DOHH2 (cell line): ENCODE measurements at regions not wholly inside any gene's neighbourhood (a gene's known extent, or its start where the extent isn't known, plus 50 kb on each side); places are given as distances from the start of the nearest gene placed in this dataset.

Experiments
- EZH2phosphoT487 ChIP-seq: fragments of 200-600 bp; sonication (generic); IDR thresholded peaks from 2 replicates; pipeline ENCODE4 v1.6.1; 2017; ENCODE audit warnings: borderline replicate concordance, mild to moderate bottlenecking, antibody characterized with exemption, low read length, moderate library complexity, mixed read lengths
- TF ChIP-seq, protein P1 (sequence below): fragments of 200-600 bp; sonication (generic); IDR thresholded peaks from one replicate; pipeline ENCODE4 v1.5.1; 2014; ENCODE audit warnings: antibody characterized with exemption, mild to moderate bottlenecking, low read depth, low read length; ENCODE audit not compliant: poor library complexity, severe bottlenecking

DNA sequence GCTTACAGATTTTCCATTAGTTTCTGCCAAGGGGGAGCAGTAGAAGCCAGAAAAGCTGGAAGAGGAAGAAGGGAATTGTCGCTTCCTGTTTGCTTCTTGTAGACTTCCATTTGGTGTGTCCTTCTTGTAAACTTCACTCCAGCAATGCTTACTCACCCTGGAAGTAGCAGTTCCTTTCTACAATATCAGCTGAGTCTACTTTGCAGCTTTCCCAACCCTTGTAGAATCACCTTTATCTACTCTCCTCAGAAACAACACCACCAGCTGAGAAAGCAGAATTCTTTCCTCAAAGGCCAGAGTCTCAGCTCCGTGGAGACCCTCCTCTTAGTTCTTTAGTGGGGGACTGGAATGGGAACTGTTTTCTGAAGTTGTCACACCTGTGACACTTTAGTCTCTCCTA lies 1136.7 kb upstream of the TMPRSS15 start:
- TF ChIP-seq, protein P1, sequence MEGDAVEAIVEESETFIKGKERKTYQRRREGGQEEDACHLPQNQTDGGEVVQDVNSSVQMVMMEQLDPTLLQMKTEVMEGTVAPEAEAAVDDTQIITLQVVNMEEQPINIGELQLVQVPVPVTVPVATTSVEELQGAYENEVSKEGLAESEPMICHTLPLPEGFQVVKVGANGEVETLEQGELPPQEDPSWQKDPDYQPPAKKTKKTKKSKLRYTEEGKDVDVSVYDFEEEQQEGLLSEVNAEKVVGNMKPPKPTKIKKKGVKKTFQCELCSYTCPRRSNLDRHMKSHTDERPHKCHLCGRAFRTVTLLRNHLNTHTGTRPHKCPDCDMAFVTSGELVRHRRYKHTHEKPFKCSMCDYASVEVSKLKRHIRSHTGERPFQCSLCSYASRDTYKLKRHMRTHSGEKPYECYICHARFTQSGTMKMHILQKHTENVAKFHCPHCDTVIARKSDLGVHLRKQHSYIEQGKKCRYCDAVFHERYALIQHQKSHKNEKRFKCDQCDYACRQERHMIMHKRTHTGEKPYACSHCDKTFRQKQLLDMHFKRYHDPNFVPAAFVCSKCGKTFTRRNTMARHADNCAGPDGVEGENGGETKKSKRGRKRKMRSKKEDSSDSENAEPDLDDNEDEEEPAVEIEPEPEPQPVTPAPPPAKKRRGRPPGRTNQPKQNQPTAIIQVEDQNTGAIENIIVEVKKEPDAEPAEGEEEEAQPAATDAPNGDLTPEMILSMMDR, result no peak
- no peak for TF ChIP-seq EZH2phosphoT487
